Cardiac fibroblast (primary cell): ENCODE measurements at regions not wholly inside any gene's neighbourhood (a gene's known extent, or its start where the extent isn't known, plus 50 kb on each side); places are given as distances from the start of the nearest gene placed in this dataset.

Experiments
- DNase-seq, 2 donors: peaks; one replicate each; pipeline versions ENCODE4 v3.0.0 to v3.0.0-alpha.2; 2010; ENCODE audit warnings: low read depth in 2 of 2
- H3K4me3 ChIP-seq, 2 donors: replicated peaks in 1 of 2; 1 replicate in 1 of 2; 2 replicates in 1 of 2; pipeline ENCODE4 v1.5.1; 2011; ENCODE audit warnings: low read depth in 2 of 2, low read length in 2 of 2, mild to moderate bottlenecking in 2 of 2, moderate library complexity in 1 of 2
- CTCF ChIP-seq: IDR thresholded peaks from one replicate; pipeline ENCODE4 v1.5.1; 2011; ENCODE audit warnings: low read depth, mild to moderate bottlenecking, low read length, inconsistent platforms

- DNase-seq = no peak
- H3K4me3 ChIP-seq = no peak overlapping the region
- no peak for TF ChIP-seq CTCF
These were observed 117.0 kb upstream of the GALNT2 start for GRCh38 chr1:229950020-229950419.

- TF ChIP-seq CTCF = no peak
- H3K4me3 ChIP-seq = no peak overlapping the region
- no peak for DNase-seq
These were observed 116.1 kb upstream of the GALNT2 start for GRCh38 chr1:229950908-229951307.

GRCh38 chr1:229951856-229952534, 115.0 kb upstream of the GALNT2 start:
- DNase-seq = peak in 1 of 2 donors; percentile 10
- H3K4me3 ChIP-seq = no peak overlapping the region
- no peak for TF ChIP-seq CTCF

- no peak overlapping the region for H3K4me3 ChIP-seq
- TF ChIP-seq CTCF = no peak
- peak; percentile 8 to 22 for DNase-seq
These were observed 114.1 kb upstream of the GALNT2 start for GRCh38 chr1:229952670-229953520.

GRCh38 chr1:229953736-229954326, 113.2 kb upstream of the GALNT2 start:
- H3K4me3 ChIP-seq = no peak overlapping the region
- no peak for TF ChIP-seq CTCF
- no peak for DNase-seq

GRCh38 chr1:229964281-229964680, 102.8 kb upstream of the GALNT2 start:
- no peak for TF ChIP-seq CTCF
- no peak for DNase-seq
- no peak overlapping the region for H3K4me3 ChIP-seq
